ENCODE measurements at regions not wholly inside any gene's neighbourhood (a gene's known extent, or its start where the extent isn't known, plus 50 kb on each side); places are given as distances from the start of the nearest gene placed in this dataset.

GRCh38 chrX:99914635-99915034, 495.4 kb downstream of the PCDH19 start:
- no peak for TF ChIP-seq PBX3 (IDR thresholded peaks at IDR 0.05)
- no peak for TF ChIP-seq HMGXB4 (CRISPR knock-in tag; IDR thresholded peaks at IDR 0.05; ENCODE audit: borderline replicate concordance)
- TF ChIP-seq FOSL2 (IDR thresholded peaks at IDR 0.05), result no peak
- TF ChIP-seq FOSL2 (CRISPR knock-in tag; IDR thresholded peaks at IDR 0.05), result no peak; the same call in 1 of the 2 replicates
- TF ChIP-seq, protein P1, sequence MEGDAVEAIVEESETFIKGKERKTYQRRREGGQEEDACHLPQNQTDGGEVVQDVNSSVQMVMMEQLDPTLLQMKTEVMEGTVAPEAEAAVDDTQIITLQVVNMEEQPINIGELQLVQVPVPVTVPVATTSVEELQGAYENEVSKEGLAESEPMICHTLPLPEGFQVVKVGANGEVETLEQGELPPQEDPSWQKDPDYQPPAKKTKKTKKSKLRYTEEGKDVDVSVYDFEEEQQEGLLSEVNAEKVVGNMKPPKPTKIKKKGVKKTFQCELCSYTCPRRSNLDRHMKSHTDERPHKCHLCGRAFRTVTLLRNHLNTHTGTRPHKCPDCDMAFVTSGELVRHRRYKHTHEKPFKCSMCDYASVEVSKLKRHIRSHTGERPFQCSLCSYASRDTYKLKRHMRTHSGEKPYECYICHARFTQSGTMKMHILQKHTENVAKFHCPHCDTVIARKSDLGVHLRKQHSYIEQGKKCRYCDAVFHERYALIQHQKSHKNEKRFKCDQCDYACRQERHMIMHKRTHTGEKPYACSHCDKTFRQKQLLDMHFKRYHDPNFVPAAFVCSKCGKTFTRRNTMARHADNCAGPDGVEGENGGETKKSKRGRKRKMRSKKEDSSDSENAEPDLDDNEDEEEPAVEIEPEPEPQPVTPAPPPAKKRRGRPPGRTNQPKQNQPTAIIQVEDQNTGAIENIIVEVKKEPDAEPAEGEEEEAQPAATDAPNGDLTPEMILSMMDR (IDR thresholded peaks at IDR 0.05), result no peak
- TF ChIP-seq ZFP36 (IDR thresholded peaks at IDR 0.05; ENCODE audit: borderline replicate concordance, partially characterized antibody), result no peak
- TF ChIP-seq JUN (IDR thresholded peaks at IDR 0.05), result no peak
- TF ChIP-seq NR3C1 (IDR thresholded peaks at IDR 0.05), result no peak

Data from A549 (cell line).